GM10266 (cell line): ENCODE measurements at regions not wholly inside any gene's neighbourhood (a gene's known extent, or its start where the extent isn't known, plus 50 kb on each side); places are given as distances from the start of the nearest gene placed in this dataset.
A peak's percentile ranks its signal among the peaks of the same experiment; 100 is the strongest.

Experiments used
- DNase-seq: peaks from one replicate; pipeline ENCODE4 v3.0.0; 2012; ENCODE audit errors: extremely low spot score
- TF ChIP-seq, protein P1 (sequence below): IDR thresholded peaks from 2 replicates; pipeline ENCODE4 v1.5.1; 2012; ENCODE audit warnings: mild to moderate bottlenecking, low read depth; ENCODE audit not compliant: control insufficient read depth, insufficient read depth; ENCODE audit errors: missing control alignments

DNA sequence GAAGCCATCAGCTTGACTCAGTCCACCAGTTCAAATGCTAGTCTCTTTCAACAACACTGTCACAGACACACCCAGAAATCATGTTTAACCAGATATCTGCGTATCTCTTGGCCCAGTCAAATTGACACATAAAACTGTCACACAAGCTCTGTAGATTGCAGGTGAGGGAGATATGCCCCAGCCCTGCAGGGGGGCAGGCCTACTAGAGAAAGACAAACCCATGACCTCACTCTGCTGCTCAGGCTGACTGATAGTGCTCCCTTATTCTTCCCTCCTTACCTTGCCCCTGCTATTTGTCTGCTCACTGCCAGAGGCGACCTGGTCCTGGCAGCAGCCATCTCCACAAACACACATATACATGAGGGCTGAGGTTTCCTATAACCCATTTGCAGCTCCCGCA is 351.3 kb downstream of the DRD1 start:
- TF ChIP-seq, protein P1, sequence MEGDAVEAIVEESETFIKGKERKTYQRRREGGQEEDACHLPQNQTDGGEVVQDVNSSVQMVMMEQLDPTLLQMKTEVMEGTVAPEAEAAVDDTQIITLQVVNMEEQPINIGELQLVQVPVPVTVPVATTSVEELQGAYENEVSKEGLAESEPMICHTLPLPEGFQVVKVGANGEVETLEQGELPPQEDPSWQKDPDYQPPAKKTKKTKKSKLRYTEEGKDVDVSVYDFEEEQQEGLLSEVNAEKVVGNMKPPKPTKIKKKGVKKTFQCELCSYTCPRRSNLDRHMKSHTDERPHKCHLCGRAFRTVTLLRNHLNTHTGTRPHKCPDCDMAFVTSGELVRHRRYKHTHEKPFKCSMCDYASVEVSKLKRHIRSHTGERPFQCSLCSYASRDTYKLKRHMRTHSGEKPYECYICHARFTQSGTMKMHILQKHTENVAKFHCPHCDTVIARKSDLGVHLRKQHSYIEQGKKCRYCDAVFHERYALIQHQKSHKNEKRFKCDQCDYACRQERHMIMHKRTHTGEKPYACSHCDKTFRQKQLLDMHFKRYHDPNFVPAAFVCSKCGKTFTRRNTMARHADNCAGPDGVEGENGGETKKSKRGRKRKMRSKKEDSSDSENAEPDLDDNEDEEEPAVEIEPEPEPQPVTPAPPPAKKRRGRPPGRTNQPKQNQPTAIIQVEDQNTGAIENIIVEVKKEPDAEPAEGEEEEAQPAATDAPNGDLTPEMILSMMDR, result no peak
- no peak for DNase-seq

- no peak for DNase-seq
- TF ChIP-seq, protein P1, result no peak
These were observed 355.0 kb downstream of the DRD1 start for GRCh38 chr5:175088963-175089362.

- TF ChIP-seq, protein P1, result no peak
- DNase-seq, result no peak
These were observed 358.6 kb downstream of the MSX2 start for GRCh38 chr5:175082866-175083590.

DNA sequence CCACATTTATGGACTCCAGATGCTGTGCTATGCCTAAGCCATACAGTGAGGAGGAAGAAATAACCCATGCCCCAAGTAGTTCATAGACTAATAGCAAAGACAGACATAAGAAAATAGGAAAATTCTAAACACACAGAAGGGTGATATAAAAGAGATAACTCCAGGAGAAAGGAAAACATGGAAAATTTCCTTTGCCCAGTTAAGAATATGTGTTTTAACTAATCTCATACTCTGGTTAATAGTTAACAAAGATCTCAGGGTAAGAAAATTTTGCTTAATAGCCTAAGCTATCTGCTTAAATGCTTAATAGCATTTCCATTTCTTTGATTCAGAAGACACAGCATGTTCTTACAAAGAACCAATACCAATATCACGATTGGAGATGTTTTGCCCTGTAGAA is 358.0 kb downstream of the MSX2 start:
- DNase-seq, result no peak
- TF ChIP-seq, protein P1, result no peak

- TF ChIP-seq, protein P1, result no peak
- no peak for DNase-seq
These were observed 355.3 kb downstream of the MSX2 start for GRCh38 chr5:175079707-175080106.

- TF ChIP-seq, protein P1, result no peak
- no peak for DNase-seq
These were observed 345.9 kb downstream of the MSX2 start for GRCh38 chr5:175070283-175070682.

DNA sequence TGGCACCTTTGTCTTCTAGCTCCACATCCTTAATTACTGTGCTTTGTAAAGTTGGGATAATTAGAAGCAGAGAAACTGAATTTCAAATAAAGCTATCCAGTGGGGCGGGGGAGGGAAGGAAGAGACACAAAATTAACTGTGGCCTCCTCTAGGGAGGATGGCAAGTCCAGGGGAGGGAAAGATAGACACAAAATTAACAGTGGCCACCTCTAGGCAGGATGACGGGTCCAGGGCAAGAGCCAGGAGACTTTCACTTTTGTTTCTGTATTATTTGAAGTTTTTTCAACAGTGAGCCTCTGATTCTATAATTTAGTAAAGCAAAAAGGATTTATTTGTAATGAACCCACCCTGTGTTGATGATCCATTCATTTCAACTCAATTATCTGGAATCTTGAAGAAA is 335.9 kb downstream of the MSX2 start:
- DNase-seq, result peak; percentile 11
- TF ChIP-seq, protein P1, result no peak
